Neural cell (in vitro differentiated cells): ENCODE measurements at regions not wholly inside any gene's neighbourhood (a gene's known extent, or its start where the extent isn't known, plus 50 kb on each side); places are given as distances from the start of the nearest gene placed in this dataset.
"Not testable (repeated sequence)": the region's sequence is repeated elsewhere in the genome, so short reads cannot be mapped to it uniquely, and the experiment has no call there.

Source experiments
- H2AFZ ChIP-seq: fragments of 200-600, 300-800 bp; sonication (generic), shearing (Covaris generic); 2 replicates; pipeline ENCODE4 v1.6.0; 2014; ENCODE audit warnings: low read depth, mild to moderate bottlenecking, antibody characterized with exemption, low read length, moderate library complexity
- H3F3A ChIP-seq: fragments of 200-600 bp; shearing (Covaris generic); 2 replicates; pipeline ENCODE4 v1.6.1; 2016; ENCODE audit warnings: mild to moderate bottlenecking, moderate library complexity, mixed read lengths, antibody characterized with exemption, low read length; ENCODE audit not compliant: insufficient read depth, poor library complexity, severe bottlenecking
- H3K27ac ChIP-seq: fragments of 200-600, 300-800 bp; sonication (generic), shearing (Covaris generic); 2 replicates; pipeline ENCODE4 v1.5.1; 2014; ENCODE audit warnings: mild to moderate bottlenecking, low read length, moderate library complexity
- H3K27me3 ChIP-seq: fragments of 300-800, 200-600 bp; sonication (generic), shearing (Covaris generic); 2 replicates; pipeline ENCODE4 v1.6.0; 2014; ENCODE audit warnings: mild to moderate bottlenecking, low read depth, low read length, moderate library complexity; ENCODE audit not compliant: insufficient read depth
- H3K36me3 ChIP-seq: fragments of 300-800, 200-600 bp; sonication (generic), shearing (Covaris generic); 2 replicates; pipeline ENCODE4 v1.5.1; 2014; ENCODE audit warnings: mild to moderate bottlenecking, antibody characterized with exemption, low read length, moderate library complexity; ENCODE audit not compliant: insufficient read depth
- H3K4me2 ChIP-seq: fragments of 300-800, 200-600 bp; sonication (generic), shearing (Covaris generic); 2 replicates; pipeline ENCODE4 v1.6.0; 2014; ENCODE audit warnings: mild to moderate bottlenecking, low read length
- H3K4me3 ChIP-seq: fragments of 300-800, 200-600 bp; sonication (generic), shearing (Covaris generic); 2 replicates; pipeline ENCODE4 v1.5.1; 2014; ENCODE audit warnings: mild to moderate bottlenecking, low read length, moderate library complexity
- H3K79me2 ChIP-seq: fragments of 200-600 bp; shearing (Covaris generic); replicated peaks from 2 replicates; pipeline ENCODE4 v1.6.0; 2014; ENCODE audit warnings: mild to moderate bottlenecking, low read length, moderate library complexity; ENCODE audit not compliant: insufficient read depth
- H3K9ac ChIP-seq: fragments of 300-800, 200-600 bp; sonication (generic), shearing (Covaris generic); 2 replicates; pipeline ENCODE4 v1.6.1; 2016; ENCODE audit warnings: mild to moderate bottlenecking, low read length, mixed read lengths
- H3K9me2 ChIP-seq: fragments of 200-600 bp; shearing (Covaris generic); 2 replicates; pipeline ENCODE4 v1.6.1; 2016; ENCODE audit warnings: mild to moderate bottlenecking, low read length, mixed read lengths; ENCODE audit not compliant: insufficient read depth
- H3K9me3 ChIP-seq: fragments of 200-600, 300-800 bp; sonication (generic), shearing (Covaris generic); 2 replicates; pipeline ENCODE4 v1.6.1; 2016; ENCODE audit warnings: mild to moderate bottlenecking, mixed run types, low read length, moderate library complexity, mixed read lengths
- H4K20me1 ChIP-seq: fragments of 200-600 bp; shearing (Covaris generic); 2 replicates; pipeline ENCODE4 v1.6.1; 2016; ENCODE audit warnings: mild to moderate bottlenecking, mixed run types; ENCODE audit not compliant: insufficient read depth

DNA sequence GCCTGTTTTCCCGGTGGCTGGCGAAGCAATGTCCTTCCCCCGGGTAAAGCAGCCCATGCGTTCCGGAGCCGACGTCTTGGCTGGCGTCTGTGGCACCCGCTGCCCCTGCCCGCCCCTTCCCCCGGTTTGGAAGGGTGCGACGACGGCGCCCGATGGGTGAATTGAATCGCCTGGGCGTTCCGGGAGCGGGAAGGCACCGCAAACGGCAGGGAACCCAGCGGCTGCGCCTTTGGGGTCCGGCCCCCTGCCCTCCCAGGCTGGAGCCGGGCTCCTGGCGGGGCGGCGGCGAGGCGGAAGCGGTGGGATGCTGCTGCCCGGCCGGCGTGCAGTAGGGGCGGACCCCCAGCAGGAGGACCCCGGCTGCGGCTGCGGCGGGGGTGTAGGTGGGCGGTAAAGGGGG is 123.6 kb upstream of the RHOU start:
- H3K4me2 ChIP-seq, H3K27me3 ChIP-seq, H3F3A ChIP-seq, H4K20me1 ChIP-seq, H3K9me3 ChIP-seq, H3K4me3 ChIP-seq, H3K9me2 ChIP-seq, H2AFZ ChIP-seq, H3K9ac ChIP-seq, H3K79me2 ChIP-seq, H3K27ac ChIP-seq, H3K36me3 ChIP-seq: not testable (repeated sequence)

DNA sequence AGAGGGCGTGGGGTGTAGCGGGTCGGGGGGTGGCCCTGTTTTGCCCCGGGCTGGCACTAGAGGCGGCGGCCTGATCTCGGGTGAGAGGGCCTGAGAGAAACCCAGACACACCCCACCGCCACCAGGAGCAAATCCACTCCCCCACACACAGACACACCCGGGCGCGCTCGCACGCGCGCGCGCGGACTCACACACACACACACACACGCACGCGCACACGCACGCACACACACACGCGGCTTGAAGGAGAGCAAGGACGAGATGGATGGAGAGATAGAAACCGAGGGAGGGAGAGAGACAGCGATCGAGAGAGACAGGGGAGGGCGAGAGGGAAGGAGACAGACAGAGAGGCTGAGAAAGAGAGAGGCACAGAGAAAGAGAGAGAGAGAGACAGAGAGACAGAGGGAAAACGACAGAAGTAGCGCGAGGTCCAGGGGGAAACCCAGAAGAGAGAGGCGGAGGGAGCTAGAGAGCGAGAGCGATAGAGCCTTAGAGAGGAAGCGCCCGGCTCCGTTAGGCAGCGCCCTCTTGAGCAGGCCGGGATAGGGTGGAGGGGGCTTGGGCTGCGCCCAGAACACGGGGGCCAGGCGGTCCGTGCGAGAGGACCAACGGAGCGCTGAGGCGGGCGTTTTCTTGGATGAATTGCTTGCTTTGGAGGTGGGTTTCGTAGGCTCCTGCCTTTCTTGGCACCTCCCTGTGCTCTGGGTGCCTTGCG is 113.1 kb upstream of the RHOU start:
- not testable (repeated sequence) for H3F3A ChIP-seq, H3K27ac ChIP-seq, H3K4me3 ChIP-seq, H3K36me3 ChIP-seq, H3K9me3 ChIP-seq, H3K79me2 ChIP-seq, H3K9me2 ChIP-seq, H3K9ac ChIP-seq, H3K4me2 ChIP-seq, H2AFZ ChIP-seq, H4K20me1 ChIP-seq, H3K27me3 ChIP-seq

DNA sequence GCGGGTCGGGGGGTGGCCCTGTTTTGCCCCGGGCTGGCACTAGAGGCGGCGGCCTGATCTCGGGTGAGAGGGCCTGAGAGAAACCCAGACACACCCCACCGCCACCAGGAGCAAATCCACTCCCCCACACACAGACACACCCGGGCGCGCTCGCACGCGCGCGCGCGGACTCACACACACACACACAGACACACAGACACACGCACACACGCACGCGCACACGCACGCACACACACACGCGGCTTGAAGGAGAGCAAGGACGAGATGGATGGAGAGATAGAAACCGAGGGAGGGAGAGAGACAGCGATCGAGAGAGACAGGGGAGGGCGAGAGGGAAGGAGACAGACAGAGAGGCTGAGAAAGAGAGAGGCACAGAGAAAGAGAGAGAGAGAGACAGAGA is 108.8 kb upstream of the RHOU start:
- H3K4me2 ChIP-seq, H3K27me3 ChIP-seq, H3K9me3 ChIP-seq, H3K36me3 ChIP-seq, H3K79me2 ChIP-seq, H3K9ac ChIP-seq, H3K4me3 ChIP-seq, H3K27ac ChIP-seq, H4K20me1 ChIP-seq, H2AFZ ChIP-seq, H3K9me2 ChIP-seq, H3F3A ChIP-seq: not testable (repeated sequence)

DNA sequence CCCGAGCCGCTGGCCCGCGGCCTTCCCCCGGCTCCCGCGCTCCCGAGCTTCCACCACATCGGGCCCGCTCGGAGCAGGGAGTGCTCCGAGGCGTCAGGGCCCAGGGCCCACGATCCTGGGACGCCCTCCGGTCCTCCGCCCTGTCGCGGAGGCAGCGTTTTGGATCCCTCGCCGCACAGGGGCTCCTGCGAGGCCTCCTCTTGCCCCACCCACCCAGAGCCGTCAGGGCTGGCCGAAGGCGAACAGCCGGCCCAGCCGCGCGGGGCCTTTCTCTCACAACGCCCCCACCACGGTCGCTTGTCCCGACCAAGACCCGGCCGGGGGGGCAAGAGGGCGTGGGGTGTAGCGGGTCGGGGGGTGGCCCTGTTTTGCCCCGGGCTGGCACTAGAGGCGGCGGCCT is 102.4 kb upstream of the RHOU start:
- H3K9me2 ChIP-seq, H3K27me3 ChIP-seq, H4K20me1 ChIP-seq, H3K27ac ChIP-seq, H3K4me3 ChIP-seq, H3K36me3 ChIP-seq, H3K9me3 ChIP-seq, H2AFZ ChIP-seq, H3K4me2 ChIP-seq, H3K79me2 ChIP-seq, H3F3A ChIP-seq, H3K9ac ChIP-seq: not testable (repeated sequence)

DNA sequence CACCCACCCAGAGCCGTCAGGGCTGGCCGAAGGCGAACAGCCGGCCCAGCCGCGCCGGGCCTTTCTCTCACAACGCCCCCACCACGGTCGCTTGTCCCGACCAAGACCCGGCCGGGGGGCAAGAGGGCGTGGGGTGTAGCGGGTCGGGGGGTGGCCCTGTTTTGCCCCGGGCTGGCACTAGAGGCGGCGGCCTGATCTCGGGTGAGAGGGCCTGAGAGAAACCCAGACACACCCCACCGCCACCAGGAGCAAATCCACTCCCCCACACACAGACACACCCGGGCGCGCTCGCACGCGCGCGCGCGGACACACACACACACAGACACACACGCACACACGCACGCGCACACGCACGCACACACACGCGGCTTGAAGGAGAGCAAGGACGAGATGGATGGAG is 100.0 kb upstream of the RHOU start:
- not testable (repeated sequence) for H3K36me3 ChIP-seq

DNA sequence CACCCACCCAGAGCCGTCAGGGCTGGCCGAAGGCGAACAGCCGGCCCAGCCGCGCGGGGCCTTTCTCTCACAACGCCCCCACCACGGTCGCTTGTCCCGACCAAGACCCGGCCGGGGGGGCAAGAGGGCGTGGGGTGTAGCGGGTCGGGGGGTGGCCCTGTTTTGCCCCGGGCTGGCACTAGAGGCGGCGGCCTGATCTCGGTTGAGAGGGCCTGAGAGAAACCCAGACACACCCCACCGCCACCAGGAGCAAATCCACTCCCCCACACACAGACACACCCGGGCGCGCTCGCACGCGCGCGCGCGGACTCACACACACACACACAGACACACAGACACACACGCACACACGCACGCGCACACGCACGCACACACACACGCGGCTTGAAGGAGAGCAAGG is 97.8 kb upstream of the RHOU start:
- not testable (repeated sequence) for H3K9me2 ChIP-seq, H3K4me2 ChIP-seq, H3K27me3 ChIP-seq, H3K36me3 ChIP-seq, H2AFZ ChIP-seq, H3K9ac ChIP-seq, H3K27ac ChIP-seq, H3K9me3 ChIP-seq, H4K20me1 ChIP-seq, H3K79me2 ChIP-seq, H3F3A ChIP-seq
- peak overlapping the region; percentile 46 for H3K4me3 ChIP-seq

More for the DNA sequence above, 100.0 kb upstream of the RHOU start:
- not testable (repeated sequence) for H3K27me3 ChIP-seq, H4K20me1 ChIP-seq, H3K9ac ChIP-seq, H3K4me2 ChIP-seq, H3F3A ChIP-seq, H2AFZ ChIP-seq, H3K9me2 ChIP-seq, H3K79me2 ChIP-seq, H3K27ac ChIP-seq, H3K9me3 ChIP-seq
- peak overlapping the region; percentile 31 for H3K4me3 ChIP-seq
